Bone marrow (tissue), 2 donors: ENCODE measurements at regions not wholly inside any gene's neighbourhood (a gene's known extent, or its start where the extent isn't known, plus 50 kb on each side); places are given as distances from the start of the nearest gene placed in this dataset.
"Not testable (repeated sequence)": the region's sequence is repeated elsewhere in the genome, so short reads cannot be mapped to it uniquely, and the experiment has no call there.

Source experiments
- DNase-seq, 2 donors: peaks; one replicate each; lab custom pipeline; 2025; lab: John Stamatoyannopoulos, UW

- no peak for DNase-seq
Measured at GRCh38 chr13:56713656-56714055, 427.1 kb upstream of the PRR20A start.

- no peak for DNase-seq
Measured at GRCh38 chr13:56718791-56719190, 421.9 kb upstream of the PRR20A start.

GRCh38 chr13:56720841-56721240 is 419.9 kb upstream of the PRR20A start:
- no peak for DNase-seq

GRCh38 chr13:56735537-56735942 is 405.2 kb upstream of the PRR20A start:
- no peak for DNase-seq

- DNase-seq: no peak
Measured at GRCh38 chr13:56736966-56737365, 403.8 kb upstream of the PRR20A start.

GRCh38 chr13:56752636-56753035 is 388.1 kb upstream of the PRR20A start:
- no peak for DNase-seq

- no peak for DNase-seq
Measured at GRCh38 chr13:56755181-56755935, 385.4 kb upstream of the PRR20A start.

- DNase-seq: not testable (repeated sequence)
Measured at GRCh38 chr13:56763333-56763732, 377.4 kb upstream of the PRR20A start.

- no peak for DNase-seq
Measured at GRCh38 chr13:56773148-56773547, 367.6 kb upstream of the PRR20A start.

- no peak for DNase-seq
Measured at GRCh38 chr13:56789527-56789926, 351.2 kb upstream of the PRR20A start.

- no peak for DNase-seq
Measured at GRCh38 chr13:56837161-56837560, 303.6 kb upstream of the PRR20A start.

GRCh38 chr13:56850852-56851251 is 289.9 kb upstream of the PRR20A start:
- DNase-seq: no peak

GRCh38 chr13:56861476-56861875 is 279.2 kb upstream of the PRR20A start:
- DNase-seq: no peak

- no peak for DNase-seq
Measured at GRCh38 chr13:56864451-56864850, 276.3 kb upstream of the PRR20A start.

GRCh38 chr13:56865416-56865815 is 275.3 kb upstream of the PRR20A start:
- no peak for DNase-seq

GRCh38 chr13:56869671-56870070 is 271.0 kb upstream of the PRR20A start:
- no peak for DNase-seq

- DNase-seq: no peak
Measured at GRCh38 chr13:56886398-56886797, 254.3 kb upstream of the PRR20A start.

GRCh38 chr13:56888455-56888854 is 252.3 kb upstream of the PRR20A start:
- no peak for DNase-seq

- DNase-seq: no peak
Measured at GRCh38 chr13:56893843-56894242, 246.9 kb upstream of the PRR20A start.

GRCh38 chr13:56900549-56901279 is 240.0 kb upstream of the PRR20A start:
- DNase-seq: no peak

- DNase-seq: no peak
Measured at GRCh38 chr13:56902276-56902675, 238.4 kb upstream of the PRR20A start.

- DNase-seq: no peak
Measured at GRCh38 chr13:56903710-56904282, 236.9 kb upstream of the PRR20A start.

- DNase-seq: no peak
Measured at GRCh38 chr13:56906909-56907308, 233.8 kb upstream of the PRR20A start.
